Testis (tissue), 2 donors: ENCODE measurements at regions not wholly inside any gene's neighbourhood (a gene's known extent, or its start where the extent isn't known, plus 50 kb on each side); places are given as distances from the start of the nearest gene placed in this dataset.

ENCODE experiments used
- DNase-seq: peaks from one replicate; pipeline ENCODE4 v3.0.0-alpha.2; 2019
- H3K27ac ChIP-seq, 2 donors: fragments of 200-600 bp; sonication (generic); one replicate each; pipeline ENCODE4 v1.5.1; 2019
- H3K27me3 ChIP-seq: fragments of 200-600 bp; sonication (generic); one replicate; pipeline ENCODE4 v1.5.1; 2019
- H3K36me3 ChIP-seq: fragments of 200-600 bp; sonication (generic); one replicate; pipeline ENCODE4 v1.5.1; 2017; ENCODE audit warnings: low read depth; ENCODE audit errors: missing control alignments
- H3K4me1 ChIP-seq: fragments of 200-600 bp; sonication (generic); one replicate; pipeline ENCODE4 v1.5.1; 2019
- H3K4me3 ChIP-seq, 2 donors: fragments of 200-600 bp; sonication (generic); one replicate each; pipeline ENCODE4 v1.5.1; 2017 to 2019
- H3K9me3 ChIP-seq: fragments of 200-600 bp; sonication (generic); one replicate; pipeline ENCODE4 v1.5.1; 2017
- POLR2A ChIP-seq: fragments of 450-650 bp; IDR thresholded peaks from one replicate; pipeline ENCODE4 v1.6.1; 2017; ENCODE audit warnings: antibody characterized with exemption, mild to moderate bottlenecking, moderate library complexity
- WGBS, 2 donors: methylation state at CpG; one replicate each; pipeline ENCODE4 v1.1.5; 2018; 5-methylcytosine and 5-hydroxymethylcytosine counted together
- intact Hi-C: fragments of 100-400 bp; cut with DNase I; formaldehyde crosslinking; loops from one replicate; pipeline ENCODE4 v1.15.1; 2023; ENCODE audit warnings: low total_unique reads
- TF ChIP-seq, protein P1 (sequence below), 3 experiments: fragments of 450-650 bp in 2 of 3; fragments of 200-600 bp in 1 of 3; sonication (generic) in 1 of 3; IDR thresholded peaks; one replicate each; pipeline ENCODE4 v1.5.1; 2016 to 2019; ENCODE audit warnings: antibody characterized with exemption in 3 of 3, mild to moderate bottlenecking in 2 of 3, moderate library complexity in 1 of 3

DNA sequence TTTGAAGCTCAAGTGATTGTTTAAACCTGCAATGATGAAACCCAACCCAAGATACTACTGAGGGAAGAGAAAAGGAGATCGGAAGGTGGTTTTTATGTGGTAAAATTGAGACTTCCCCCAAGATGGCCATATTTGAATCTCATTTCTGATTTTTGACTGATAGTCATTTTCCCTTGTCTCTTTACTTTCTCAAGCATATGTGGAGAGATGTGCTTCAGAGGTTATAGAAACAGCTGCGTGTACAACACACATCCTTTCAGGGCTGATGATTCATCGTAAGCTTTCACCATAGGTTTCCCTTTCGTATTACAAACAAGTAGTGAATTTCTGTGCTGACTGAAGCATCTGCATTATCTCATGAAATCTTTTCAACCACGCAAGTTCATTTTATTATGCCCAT lies 276.2 kb downstream of the EMP1 start:
- WGBS, 2 donors = 86 to 92% methylated on average over 5 of the region's 5 CpGs
- H3K36me3 ChIP-seq = no peaks in the 10 kb centered on the region
- TF ChIP-seq POLR2A = no peak
- TF ChIP-seq, protein P1, sequence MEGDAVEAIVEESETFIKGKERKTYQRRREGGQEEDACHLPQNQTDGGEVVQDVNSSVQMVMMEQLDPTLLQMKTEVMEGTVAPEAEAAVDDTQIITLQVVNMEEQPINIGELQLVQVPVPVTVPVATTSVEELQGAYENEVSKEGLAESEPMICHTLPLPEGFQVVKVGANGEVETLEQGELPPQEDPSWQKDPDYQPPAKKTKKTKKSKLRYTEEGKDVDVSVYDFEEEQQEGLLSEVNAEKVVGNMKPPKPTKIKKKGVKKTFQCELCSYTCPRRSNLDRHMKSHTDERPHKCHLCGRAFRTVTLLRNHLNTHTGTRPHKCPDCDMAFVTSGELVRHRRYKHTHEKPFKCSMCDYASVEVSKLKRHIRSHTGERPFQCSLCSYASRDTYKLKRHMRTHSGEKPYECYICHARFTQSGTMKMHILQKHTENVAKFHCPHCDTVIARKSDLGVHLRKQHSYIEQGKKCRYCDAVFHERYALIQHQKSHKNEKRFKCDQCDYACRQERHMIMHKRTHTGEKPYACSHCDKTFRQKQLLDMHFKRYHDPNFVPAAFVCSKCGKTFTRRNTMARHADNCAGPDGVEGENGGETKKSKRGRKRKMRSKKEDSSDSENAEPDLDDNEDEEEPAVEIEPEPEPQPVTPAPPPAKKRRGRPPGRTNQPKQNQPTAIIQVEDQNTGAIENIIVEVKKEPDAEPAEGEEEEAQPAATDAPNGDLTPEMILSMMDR (IDR thresholded peaks at IDR 0.05) = no peak
- H3K4me1 ChIP-seq = no peaks in the 10 kb centered on the region
- DNase-seq = no peak
- no peaks in the 10 kb centered on the region for H3K27me3 ChIP-seq
- no peaks in the 10 kb centered on the region for H3K9me3 ChIP-seq
- intact Hi-C loops = no loop called here
- H3K27ac ChIP-seq = no peak overlapping the region
- no peak overlapping the region for H3K4me3 ChIP-seq

DNA sequence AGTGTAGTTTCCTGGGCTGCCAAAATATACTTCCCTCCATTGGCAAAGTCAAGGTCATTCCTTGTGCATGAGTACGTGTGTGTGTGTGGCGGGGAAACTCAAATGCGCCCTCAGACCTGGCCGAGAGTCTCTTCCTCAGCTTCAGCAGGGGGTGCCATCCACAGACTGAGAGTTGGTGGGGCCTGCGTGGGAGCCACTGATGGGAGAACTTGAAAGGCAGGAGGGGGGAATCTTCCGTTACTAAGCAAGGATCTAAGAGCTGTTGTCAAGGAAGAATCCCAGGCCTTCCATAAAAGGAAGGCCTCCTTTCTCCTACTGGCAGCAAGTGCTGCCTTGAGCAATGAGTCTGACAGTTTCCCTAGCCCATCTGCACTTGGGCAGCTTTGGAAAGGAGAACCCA lies 274.9 kb downstream of the EMP1 start:
- H3K4me1 ChIP-seq = no peaks in the 10 kb centered on the region
- DNase-seq = no peak
- intact Hi-C loops = no loop called here
- H3K27me3 ChIP-seq = no peaks in the 10 kb centered on the region
- H3K9me3 ChIP-seq = no peaks in the 10 kb centered on the region
- H3K27ac ChIP-seq = no peak overlapping the region
- 91 to 93% methylated on average over 6 of the region's 6 CpGs for WGBS, 2 donors
- H3K36me3 ChIP-seq = no peaks in the 10 kb centered on the region
- no peak overlapping the region for H3K4me3 ChIP-seq
- TF ChIP-seq POLR2A = no peak
- TF ChIP-seq, protein P1 (IDR thresholded peaks at IDR 0.05) = no peak

DNA sequence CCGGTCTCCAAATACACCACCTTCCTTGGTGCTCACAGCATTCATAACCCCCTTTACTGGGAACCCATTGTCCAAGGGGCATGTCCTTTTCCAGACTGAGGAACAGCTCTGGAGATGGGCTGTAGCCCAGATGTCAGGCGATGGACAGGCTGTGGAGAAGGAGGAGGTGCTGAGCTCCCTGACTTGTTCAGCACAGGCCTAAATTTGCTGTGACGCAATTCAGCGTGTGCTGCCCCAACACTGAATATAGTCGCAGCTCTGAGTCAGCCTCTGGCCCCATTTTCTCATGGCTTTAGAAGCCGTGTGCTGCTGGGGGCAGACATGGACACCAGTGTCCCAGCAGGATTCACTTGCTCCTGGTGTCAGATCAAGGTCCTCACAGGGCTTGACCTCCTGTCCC lies 269.1 kb downstream of the EMP1 start:
- H3K4me1 ChIP-seq = no peaks in the 10 kb centered on the region
- no peaks in the 10 kb centered on the region for H3K27me3 ChIP-seq
- no peak for DNase-seq
- H3K27ac ChIP-seq = no peak overlapping the region
- no peak overlapping the region for H3K4me3 ChIP-seq
- WGBS, 2 donors = 67 to 80% methylated on average over 2 to 6 of the region's 6 CpGs
- no peaks in the 10 kb centered on the region for H3K9me3 ChIP-seq
- intact Hi-C loops = no loop called here
- no peak for TF ChIP-seq POLR2A
- TF ChIP-seq, protein P1 (IDR thresholded peaks at IDR 0.05) = no peak
- H3K36me3 ChIP-seq = no peaks in the 10 kb centered on the region

DNA sequence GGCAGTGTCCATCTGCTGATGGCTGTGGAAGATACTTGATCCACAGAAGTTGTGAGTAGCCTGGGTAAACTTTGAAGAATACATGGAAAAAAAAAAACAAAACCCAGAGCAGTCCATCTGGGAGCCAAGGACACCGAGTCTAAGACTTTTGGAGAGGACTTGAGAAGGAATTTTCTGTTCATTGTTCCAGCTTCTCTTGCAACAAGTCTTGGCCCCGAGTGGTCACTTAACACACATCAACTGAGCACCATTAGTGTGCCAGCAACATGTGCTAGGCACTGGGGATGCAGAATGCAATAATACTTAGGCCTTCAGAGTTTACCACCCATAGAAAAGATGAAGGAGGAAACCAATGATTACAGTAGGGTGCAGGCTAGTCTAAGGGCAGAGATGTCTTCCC lies 266.7 kb downstream of the EMP1 start:
- no peak for TF ChIP-seq POLR2A
- TF ChIP-seq, protein P1 (IDR thresholded peaks at IDR 0.05) = no peak
- no peaks in the 10 kb centered on the region for H3K27me3 ChIP-seq
- H3K36me3 ChIP-seq = no peaks in the 10 kb centered on the region
- H3K27ac ChIP-seq = no peak overlapping the region
- no peaks in the 10 kb centered on the region for H3K4me1 ChIP-seq
- intact Hi-C loops = no loop called here
- 75 to 95% methylated on average over 2 of the region's 2 CpGs for WGBS, 2 donors
- DNase-seq = no peak
- H3K4me3 ChIP-seq = no peak overlapping the region
- no peaks in the 10 kb centered on the region for H3K9me3 ChIP-seq

DNA sequence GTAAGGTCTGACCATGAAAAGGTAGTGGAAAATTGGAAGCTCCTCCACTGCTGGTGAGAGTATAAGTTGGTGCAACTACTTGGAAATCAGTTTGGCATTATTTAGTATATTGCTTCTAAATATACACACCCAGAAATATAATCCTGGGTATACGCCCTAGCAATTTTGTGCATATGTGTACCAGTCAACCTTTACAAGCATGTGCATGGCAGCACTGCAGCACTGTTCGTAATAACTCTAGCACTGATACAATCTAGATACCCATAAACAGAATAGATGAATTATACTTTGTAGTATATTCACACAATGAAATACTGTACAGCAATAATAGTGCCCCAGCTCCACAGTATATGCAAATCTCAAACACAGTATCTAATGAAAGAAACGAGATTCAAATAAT lies 265.9 kb downstream of the EMP1 start:
- no peaks in the 10 kb centered on the region for H3K27me3 ChIP-seq
- H3K4me1 ChIP-seq = no peaks in the 10 kb centered on the region
- no peak overlapping the region for H3K27ac ChIP-seq
- 92% methylated on average over 3 of the region's 3 CpGs for WGBS, 2 donors
- H3K4me3 ChIP-seq = no peak overlapping the region
- H3K9me3 ChIP-seq = no peaks in the 10 kb centered on the region
- DNase-seq = no peak
- intact Hi-C loops = no loop called here
- no peaks in the 10 kb centered on the region for H3K36me3 ChIP-seq
- TF ChIP-seq, protein P1 (IDR thresholded peaks at IDR 0.05) = no peak
- TF ChIP-seq POLR2A = no peak
